Spleen (tissue), 7 donors: ENCODE measurements at regions not wholly inside any gene's neighbourhood (a gene's known extent, or its start where the extent isn't known, plus 50 kb on each side); places are given as distances from the start of the nearest gene placed in this dataset.
"Not testable (repeated sequence)": the region's sequence is repeated elsewhere in the genome, so short reads cannot be mapped to it uniquely, and the experiment has no call there.

Experiments
- CTCF ChIP-seq, 11 experiments: fragments of 200-600 bp in 7 of 11; fragments of 450-650 bp in 4 of 11; sonication (generic) in 4 of 11; IDR thresholded peaks in 8 of 11; conservative IDR thresholded peaks in 3 of 11; 1 replicate in 7 of 11; 2 replicates in 4 of 11; pipeline versions ENCODE4 v1.4.0 to v1.8.0; 2016 to 2021; ENCODE audit warnings: antibody characterized with exemption in 11 of 11, inconsistent platforms in 4 of 11, mild to moderate bottlenecking in 1 of 11
- POLR2A ChIP-seq, 3 donors: fragments of 450-650 bp; IDR thresholded peaks; one replicate each; pipeline ENCODE4 v1.5.1; 2017; ENCODE audit warnings: antibody characterized with exemption in 3 of 3, mild to moderate bottlenecking in 1 of 3
- donor health status: DM: no; HTN: no; CAD: no; lungs with moderate emphysema.
- donor health status: DM: no; HTN: no; CAD: no.
- donor health status: DM: no; HTN: no; CAD: no.

- not testable (repeated sequence) for TF ChIP-seq CTCF (IDR thresholded peaks at IDR 0.05 in 8 of 11, conservative IDR thresholded peaks at IDR 0.05 in 3 of 11); POLR2A (IDR thresholded peaks at IDR 0.05)
Measured at GRCh38 chr13:86253497-86253896, 454.3 kb upstream of the SLITRK6 start.
